PC-3 (cell line): ENCODE measurements at regions not wholly inside any gene's neighbourhood (a gene's known extent, or its start where the extent isn't known, plus 50 kb on each side); places are given as distances from the start of the nearest gene placed in this dataset.

Experiments used
- ATAC-seq: fragments of 200-7000 bp; cut with Tn5 transposase; 2 replicates; pipeline ENCODE4 v1.9.1; 2020; ENCODE audit warnings: mild to moderate bottlenecking, moderate library complexity
- BruUV-seq: library from RNA; stranded (reverse); fragments of 400-500 nt; replicated peaks from 2 replicates; lab custom pipeline; 2021; lab: Mats Ljungman, UMichigan
- CTCF ChIA-PET: fragments of 300-600 bp; sonication (Branson Sonifier 250); formaldehyde crosslinking; loops from one replicate; lab custom pipeline; 2022; ENCODE audit warnings: antibody characterized with exemption; lab: Charles Lee
- POLR2A ChIA-PET: fragments of 300-600 bp; sonication (Branson Sonifier 250); formaldehyde crosslinking; loops from one replicate; lab custom pipeline; 2022; ENCODE audit warnings: antibody characterized with exemption; ENCODE audit not compliant: unreplicated experiment; lab: Charles Lee
- DNase-seq: peaks from one replicate; pipeline ENCODE4 v3.0.0-alpha.2; 2015
- H2AFZ ChIP-seq: fragments of 300-600 bp; sonication (generic); 2 replicates; pipeline ENCODE4 v1.6.0; 2016; ENCODE audit warnings: antibody characterized with exemption, low read length
- H3F3A ChIP-seq: fragments of 300-600 bp; sonication (generic); one replicate; pipeline ENCODE4 v1.6.0; 2017; ENCODE audit warnings: antibody characterized with exemption, low read length, control low read depth, mild to moderate bottlenecking; ENCODE audit not compliant: unreplicated experiment
- H3K27ac ChIP-seq: fragments of 300-600 bp; sonication (generic); 2 replicates; pipeline ENCODE4 v1.5.1; 2016; ENCODE audit warnings: mild to moderate bottlenecking, low read length
- H3K27me3 ChIP-seq: fragments of 300-600 bp; sonication (generic); 2 replicates; pipeline ENCODE4 v1.6.1; 2016; ENCODE audit warnings: low read length, mixed read lengths
- H3K36me3 ChIP-seq: fragments of 300-600 bp; sonication (generic); 2 replicates; pipeline ENCODE4 v1.6.1; 2016; ENCODE audit warnings: low read depth, mixed run types, low read length, mixed read lengths
- H3K4me1 ChIP-seq: fragments of 300-600 bp; sonication (generic); 2 replicates; pipeline ENCODE4 v1.5.1; 2016; ENCODE audit warnings: low read length; ENCODE audit not compliant: insufficient read depth
- H3K4me2 ChIP-seq: fragments of 300-600 bp; sonication (generic); 2 replicates; pipeline ENCODE4 v1.6.0; 2016; ENCODE audit warnings: low read length
- H3K4me3 ChIP-seq: fragments of 300-600 bp; sonication (generic); 2 replicates; pipeline ENCODE4 v1.5.1; 2016; ENCODE audit warnings: mild to moderate bottlenecking, low read length, mixed read lengths
- H3K79me2 ChIP-seq: fragments of 300-600 bp; sonication (generic); 2 replicates; pipeline ENCODE4 v1.6.1; 2017; ENCODE audit warnings: low read length, mixed read lengths
- H3K9ac ChIP-seq: fragments of 300-600 bp; sonication (generic); 2 replicates; pipeline ENCODE4 v1.6.0; 2016; ENCODE audit warnings: mild to moderate bottlenecking, low read length
- H3K9me2 ChIP-seq: fragments of 300-600 bp; sonication (generic); replicated peaks from 2 replicates; pipeline ENCODE4 v1.6.1; 2016; ENCODE audit warnings: mixed run types, low read length, mixed read lengths
- H3K9me3 ChIP-seq: fragments of 300-600 bp; sonication (generic); 2 replicates; pipeline ENCODE4 v1.6.1; 2016; ENCODE audit warnings: low read length, mixed read lengths
- H4K20me1 ChIP-seq: fragments of 300-600 bp; sonication (generic); 2 replicates; pipeline ENCODE4 v1.6.1; 2016; ENCODE audit warnings: low read length, mixed read lengths
- EZH2 ChIP-seq: fragments of 300-600 bp; sonication (generic); IDR thresholded peaks from one replicate; pipeline ENCODE4 v1.6.1; 2017; ENCODE audit warnings: antibody characterized with exemption, mild to moderate bottlenecking, low read length; ENCODE audit not compliant: unreplicated experiment
- EZH2phosphoT487 ChIP-seq: fragments of 300-600 bp; sonication (generic); IDR thresholded peaks from 2 replicates; pipeline ENCODE4 v1.6.1; 2018; ENCODE audit warnings: mild to moderate bottlenecking, antibody characterized with exemption, low read length, borderline replicate concordance
- intact Hi-C: fragments of 100-400 bp; cut with micrococcal nuclease; formaldehyde crosslinking; loops from 2 replicates; pipeline ENCODE4 v1.9.0; 2023
- TF ChIP-seq, protein P1 (sequence below): fragments of 300-600 bp; sonication (generic); conservative IDR thresholded peaks from 2 replicates; pipeline ENCODE4 v1.5.1; 2017; ENCODE audit warnings: antibody characterized with exemption, low read depth, mild to moderate bottlenecking, low read length

- POLR2A ChIA-PET: no interaction called here
- no peak overlapping the region for H3K27ac ChIP-seq
- no peaks in the 10 kb centered on the region for H3F3A ChIP-seq
- H4K20me1 ChIP-seq: no peaks in the 10 kb centered on the region
- no peaks in the 10 kb centered on the region for H3K79me2 ChIP-seq
- no peak for ATAC-seq
- BruUV-seq: no TSS peak
- H2AFZ ChIP-seq: no peak overlapping the region
- H3K9me2 ChIP-seq: no peaks in the 10 kb centered on the region
- H3K4me2 ChIP-seq: no peak overlapping the region
- no peak overlapping the region for H3K4me3 ChIP-seq
- DNase-seq: no peak
- no peak overlapping the region for H3K9ac ChIP-seq
- no peaks in the 10 kb centered on the region for H3K36me3 ChIP-seq
- CTCF ChIA-PET: no interaction called here
- intact Hi-C loops: no loop called here
- H3K27me3 ChIP-seq: no peaks in the 10 kb centered on the region
- TF ChIP-seq EZH2phosphoT487 (no peak), EZH2 (no peak)
- TF ChIP-seq, protein P1, sequence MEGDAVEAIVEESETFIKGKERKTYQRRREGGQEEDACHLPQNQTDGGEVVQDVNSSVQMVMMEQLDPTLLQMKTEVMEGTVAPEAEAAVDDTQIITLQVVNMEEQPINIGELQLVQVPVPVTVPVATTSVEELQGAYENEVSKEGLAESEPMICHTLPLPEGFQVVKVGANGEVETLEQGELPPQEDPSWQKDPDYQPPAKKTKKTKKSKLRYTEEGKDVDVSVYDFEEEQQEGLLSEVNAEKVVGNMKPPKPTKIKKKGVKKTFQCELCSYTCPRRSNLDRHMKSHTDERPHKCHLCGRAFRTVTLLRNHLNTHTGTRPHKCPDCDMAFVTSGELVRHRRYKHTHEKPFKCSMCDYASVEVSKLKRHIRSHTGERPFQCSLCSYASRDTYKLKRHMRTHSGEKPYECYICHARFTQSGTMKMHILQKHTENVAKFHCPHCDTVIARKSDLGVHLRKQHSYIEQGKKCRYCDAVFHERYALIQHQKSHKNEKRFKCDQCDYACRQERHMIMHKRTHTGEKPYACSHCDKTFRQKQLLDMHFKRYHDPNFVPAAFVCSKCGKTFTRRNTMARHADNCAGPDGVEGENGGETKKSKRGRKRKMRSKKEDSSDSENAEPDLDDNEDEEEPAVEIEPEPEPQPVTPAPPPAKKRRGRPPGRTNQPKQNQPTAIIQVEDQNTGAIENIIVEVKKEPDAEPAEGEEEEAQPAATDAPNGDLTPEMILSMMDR: no peak
- H3K4me1 ChIP-seq: no peaks in the 10 kb centered on the region
- H3K9me3 ChIP-seq: no peaks in the 10 kb centered on the region
Measured at GRCh38 chr10:8269976-8270375, 215.5 kb downstream of the GATA3 start.

DNA sequence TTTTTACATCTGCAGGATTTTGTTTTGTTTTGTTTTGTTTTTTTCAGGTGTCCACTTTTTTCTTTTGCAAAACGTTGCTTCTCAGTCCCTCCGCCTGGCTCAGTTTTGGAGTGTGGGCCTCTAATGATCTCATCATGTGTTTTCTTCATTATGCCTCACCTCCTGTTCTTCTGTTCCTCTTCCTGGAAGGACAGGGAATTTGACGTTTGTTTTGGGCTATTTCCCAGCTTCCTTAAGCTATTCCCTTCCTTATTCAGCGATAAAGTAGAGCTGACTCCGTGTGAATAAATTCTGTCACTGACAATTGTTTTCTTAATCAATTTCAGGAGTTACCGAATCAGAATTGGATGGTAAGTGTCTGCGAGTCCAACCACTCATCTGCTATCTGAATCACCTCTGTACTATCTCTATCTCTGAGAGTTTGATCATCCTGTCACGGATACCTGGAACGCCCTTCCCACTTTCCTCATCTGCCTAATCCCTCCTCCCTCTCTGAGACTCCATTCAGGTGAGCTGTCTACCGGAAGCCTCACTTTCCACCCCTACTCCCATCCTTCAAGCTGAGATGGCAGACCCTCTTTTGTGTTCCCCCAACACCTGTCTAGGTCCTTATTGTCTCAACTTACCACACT, 218.4 kb downstream of the GATA3 start:
- ChIA-PET POLR2A (interaction anchor here (0.6 kb wide), 1 partner anchor 177 kb away, joined by 4 read pairs; no protein-coding TSS in a partner anchor), CTCF (no interaction called here)
- no peak overlapping the region for H3K9ac ChIP-seq
- no peaks in the 10 kb centered on the region for H3K9me2 ChIP-seq
- no peaks in the 10 kb centered on the region for H3K9me3 ChIP-seq
- H3K4me3 ChIP-seq: no peak overlapping the region
- no TSS peak for BruUV-seq
- no peaks in the 10 kb centered on the region for H3K27me3 ChIP-seq
- H3K4me1 ChIP-seq: no peaks in the 10 kb centered on the region
- DNase-seq: peak; percentile 7
- no peak for ATAC-seq
- H4K20me1 ChIP-seq: no peaks in the 10 kb centered on the region
- H3K79me2 ChIP-seq: no peaks in the 10 kb centered on the region
- no peak overlapping the region for H3K4me2 ChIP-seq
- TF ChIP-seq EZH2phosphoT487 (no peak), EZH2 (no peak)
- TF ChIP-seq, protein P1: no peak
- no peaks in the 10 kb centered on the region for H3K36me3 ChIP-seq
- intact Hi-C loops: no loop called here
- H3K27ac ChIP-seq: no peak overlapping the region
- peak overlapping the region; percentile 48; the same call in 1 of the 2 replicates for H2AFZ ChIP-seq
- no peaks in the 10 kb centered on the region for H3F3A ChIP-seq

- H3K4me1 ChIP-seq: no peaks in the 10 kb centered on the region
- H3K27ac ChIP-seq: no peak overlapping the region
- no peak overlapping the region for H2AFZ ChIP-seq
- no peaks in the 10 kb centered on the region for H3K9me3 ChIP-seq
- ChIA-PET POLR2A (no interaction called here), CTCF (no interaction called here)
- TF ChIP-seq, protein P1: no peak
- TF ChIP-seq EZH2phosphoT487 (no peak), EZH2 (no peak)
- no peaks in the 10 kb centered on the region for H3K36me3 ChIP-seq
- H3K4me2 ChIP-seq: no peak overlapping the region
- no peaks in the 10 kb centered on the region for H3F3A ChIP-seq
- H3K79me2 ChIP-seq: no peaks in the 10 kb centered on the region
- H3K27me3 ChIP-seq: no peaks in the 10 kb centered on the region
- H3K4me3 ChIP-seq: no peak overlapping the region
- no peak for ATAC-seq
- intact Hi-C loops: no loop called here
- H3K9me2 ChIP-seq: no peaks in the 10 kb centered on the region
- H4K20me1 ChIP-seq: no peaks in the 10 kb centered on the region
- DNase-seq: no peak
- no TSS peak for BruUV-seq
- no peak overlapping the region for H3K9ac ChIP-seq
Measured at GRCh38 chr10:8273749-8274148, 219.3 kb downstream of the GATA3 start.
